BE2C (cell line): ENCODE measurements at regions not wholly inside any gene's neighbourhood (a gene's known extent, or its start where the extent isn't known, plus 50 kb on each side); places are given as distances from the start of the nearest gene placed in this dataset.

ENCODE experiments used
- DNase-seq: peaks from one replicate; pipeline ENCODE4 v3.0.0-alpha.2; 2020
- H3K27me3 ChIP-seq: fragments of 250-450 bp; sonication (Bioruptor Pico); 2 replicates; pipeline ENCODE4 v1.5.1; 2020; ENCODE audit warnings: mild to moderate bottlenecking
- H3K36me3 ChIP-seq: fragments of 250-450 bp; sonication (Bioruptor Pico); 2 replicates; pipeline ENCODE4 v1.5.1; 2020; ENCODE audit warnings: mild to moderate bottlenecking
- H3K4me1 ChIP-seq: fragments of 250-450 bp; sonication (Bioruptor Pico); 2 replicates; pipeline ENCODE4 v1.5.1; 2020
- H3K4me3 ChIP-seq: 2 replicates; pipeline ENCODE4 v1.5.1; 2011; ENCODE audit warnings: low read depth, low read length
- H3K9me3 ChIP-seq: fragments of 250-450 bp; sonication (Bioruptor Pico); 2 replicates; pipeline ENCODE4 v1.5.1; 2020
- CTCF ChIP-seq: IDR thresholded peaks from 2 replicates; pipeline ENCODE4 v1.5.1; 2012; ENCODE audit warnings: mild to moderate bottlenecking, low read depth, low read length

GRCh38 chr1:81151206-81151605, 649.5 kb upstream of the ADGRL2 start:
- DNase-seq: no peak
- Histone ChIP-seq H3K4me3 (no peak overlapping the region), H3K36me3 (no peaks in the 10 kb centered on the region), H3K27me3 (no peaks in the 10 kb centered on the region), H3K4me1 (no peaks in the 10 kb centered on the region), H3K9me3 (no peaks in the 10 kb centered on the region)
- no peak for TF ChIP-seq CTCF

GRCh38 chr1:81149649-81150325, 650.9 kb upstream of the ADGRL2 start:
- no peaks in the 10 kb centered on the region for H3K27me3 ChIP-seq
- no peak for TF ChIP-seq CTCF
- H3K9me3 ChIP-seq: no peaks in the 10 kb centered on the region
- no peaks in the 10 kb centered on the region for H3K36me3 ChIP-seq
- no peak overlapping the region for H3K4me3 ChIP-seq
- H3K4me1 ChIP-seq: no peaks in the 10 kb centered on the region
- no peak for DNase-seq

GRCh38 chr1:81144240-81144825, 656.4 kb upstream of the ADGRL2 start:
- no peak for TF ChIP-seq CTCF
- Histone ChIP-seq H3K4me1 (no peaks in the 10 kb centered on the region), H3K4me3 (no peak overlapping the region), H3K36me3 (no peaks in the 10 kb centered on the region), H3K9me3 (no peaks in the 10 kb centered on the region), H3K27me3 (no peaks in the 10 kb centered on the region)
- no peak for DNase-seq

- Histone ChIP-seq H3K4me3 (no peak overlapping the region), H3K9me3 (no peaks in the 10 kb centered on the region), H3K27me3 (no peaks in the 10 kb centered on the region), H3K4me1 (no peaks in the 10 kb centered on the region), H3K36me3 (no peaks in the 10 kb centered on the region)
- DNase-seq: no peak
- no peak for TF ChIP-seq CTCF
Measured at GRCh38 chr1:81142099-81142826, 658.5 kb upstream of the ADGRL2 start.

GRCh38 chr1:81135524-81135923, 665.2 kb upstream of the ADGRL2 start:
- TF ChIP-seq CTCF: no peak
- H3K27me3 ChIP-seq: no peaks in the 10 kb centered on the region
- H3K4me1 ChIP-seq: no peaks in the 10 kb centered on the region
- no peak for DNase-seq
- no peaks in the 10 kb centered on the region for H3K9me3 ChIP-seq
- no peak overlapping the region for H3K4me3 ChIP-seq
- no peaks in the 10 kb centered on the region for H3K36me3 ChIP-seq

- Histone ChIP-seq H3K4me1 (no peaks in the 10 kb centered on the region), H3K4me3 (no peak overlapping the region), H3K36me3 (no peaks in the 10 kb centered on the region), H3K9me3 (no peaks in the 10 kb centered on the region), H3K27me3 (no peaks in the 10 kb centered on the region)
- TF ChIP-seq CTCF: no peak
- DNase-seq: no peak
Measured at GRCh38 chr1:81129776-81130175, 671.0 kb upstream of the ADGRL2 start.
